Liver (tissue), 3 donors: ENCODE measurements at regions not wholly inside any gene's neighbourhood (a gene's known extent, or its start where the extent isn't known, plus 50 kb on each side); places are given as distances from the start of the nearest gene placed in this dataset.

Experiments
- ATF3 ChIP-seq: IDR thresholded peaks from 2 replicates; pipeline ENCODE4 v1.6.1; 2016; ENCODE audit warnings: antibody characterized with exemption
- CTCF ChIP-seq: fragments of 150-350 bp; IDR thresholded peaks from 2 replicates; pipeline ENCODE4 v1.5.1; 2017; ENCODE audit warnings: improper control_type of control experiment, low read depth, low read length; ENCODE audit not compliant: missing input control
- EGR1 ChIP-seq, 2 donors: IDR thresholded peaks; 2 replicates each; pipeline ENCODE4 v1.6.1; 2016 to 2018; ENCODE audit warnings: antibody characterized with exemption in 2 of 2, low read depth in 2 of 2
- FOXA1 ChIP-seq: IDR thresholded peaks from 2 replicates; pipeline ENCODE4 v1.6.1; 2016; ENCODE audit warnings: antibody characterized with exemption
- GABPA ChIP-seq, 2 donors: IDR thresholded peaks in 1 of 2; conservative IDR thresholded peaks in 1 of 2; 2 replicates each; pipeline ENCODE4 v1.6.1; 2016; ENCODE audit warnings: antibody characterized with exemption in 2 of 2, mild to moderate bottlenecking in 1 of 2, moderate library complexity in 1 of 2
- HNF4G ChIP-seq: IDR thresholded peaks from 2 replicates; pipeline ENCODE4 v1.6.1; 2016; ENCODE audit warnings: antibody characterized with exemption
- JUND ChIP-seq, 2 donors: IDR thresholded peaks; 2 replicates each; pipeline ENCODE4 v1.6.1; 2016; ENCODE audit warnings: antibody characterized with exemption in 2 of 2
- NR2F2 ChIP-seq: IDR thresholded peaks from 2 replicates; pipeline ENCODE4 v1.6.1; 2016; ENCODE audit warnings: antibody characterized with exemption
- RAD21 ChIP-seq, 2 donors: IDR thresholded peaks; 2 replicates each; pipeline ENCODE4 v1.6.1; 2016; ENCODE audit warnings: antibody characterized with exemption in 2 of 2, mild to moderate bottlenecking in 2 of 2
- REST ChIP-seq: IDR thresholded peaks from 2 replicates; pipeline ENCODE4 v1.6.1; 2016; ENCODE audit warnings: antibody characterized with exemption, mild to moderate bottlenecking
- SP1 ChIP-seq: IDR thresholded peaks from 2 replicates; pipeline ENCODE4 v1.6.1; 2018; ENCODE audit warnings: antibody characterized with exemption, mild to moderate bottlenecking
- TAF1 ChIP-seq: conservative IDR thresholded peaks from 2 replicates; pipeline ENCODE4 v1.6.1; 2016; ENCODE audit warnings: antibody characterized with exemption, mild to moderate bottlenecking
- YY1 ChIP-seq: IDR thresholded peaks from 2 replicates; pipeline ENCODE4 v1.6.1; 2016; ENCODE audit warnings: antibody characterized with exemption, mild to moderate bottlenecking
- ZBTB33 ChIP-seq: IDR thresholded peaks from 2 replicates; pipeline ENCODE4 v1.6.1; 2016; ENCODE audit warnings: antibody characterized with exemption
- donor health status: healthy.
- donor health status: healthy.

GRCh38 chr2:64311191-64311910 lies 142.6 kb upstream of the LGALSL start:
- no peak for TF ChIP-seq CTCF
- no peak for TF ChIP-seq ATF3
- TF ChIP-seq HNF4G, result no peak
- no peak for TF ChIP-seq FOXA1
- no peak for TF ChIP-seq NR2F2
- no peak for TF ChIP-seq RAD21 (IDR thresholded peaks at IDR 0.05)
- no peak for TF ChIP-seq TAF1
- TF ChIP-seq EGR1 (IDR thresholded peaks at IDR 0.05; ENCODE audit: low read depth in 2 of 2), result no peak
- no peak for TF ChIP-seq YY1
- no peak for TF ChIP-seq REST
- TF ChIP-seq GABPA (IDR thresholded peaks at IDR 0.05 in 1 of 2, conservative IDR thresholded peaks at IDR 0.05 in 1 of 2), result no peak
- no peak for TF ChIP-seq SP1
- TF ChIP-seq ZBTB33, result no peak
- TF ChIP-seq JUND (IDR thresholded peaks at IDR 0.05), result no peak
